Upper lobe of left lung (tissue), 4 donors: ENCODE measurements at regions not wholly inside any gene's neighbourhood (a gene's known extent, or its start where the extent isn't known, plus 50 kb on each side); places are given as distances from the start of the nearest gene placed in this dataset.

ENCODE experiments used
- EP300 ChIP-seq, 4 donors: sonication (generic); formaldehyde crosslinking; IDR thresholded peaks; one replicate each; pipeline ENCODE4 v1.5.1; 2017; ENCODE audit warnings: antibody characterized with exemption in 4 of 4, control low read depth in 2 of 4
- TF ChIP-seq, protein P1 (sequence below), 6 experiments: fragments of 450-650 bp in 4 of 6; fragments of 200-600 bp in 2 of 6; sonication (generic) in 2 of 6; IDR thresholded peaks; one replicate each; pipeline ENCODE4 v1.5.1; 2016 to 2019; ENCODE audit warnings: antibody characterized with exemption in 6 of 6

DNA sequence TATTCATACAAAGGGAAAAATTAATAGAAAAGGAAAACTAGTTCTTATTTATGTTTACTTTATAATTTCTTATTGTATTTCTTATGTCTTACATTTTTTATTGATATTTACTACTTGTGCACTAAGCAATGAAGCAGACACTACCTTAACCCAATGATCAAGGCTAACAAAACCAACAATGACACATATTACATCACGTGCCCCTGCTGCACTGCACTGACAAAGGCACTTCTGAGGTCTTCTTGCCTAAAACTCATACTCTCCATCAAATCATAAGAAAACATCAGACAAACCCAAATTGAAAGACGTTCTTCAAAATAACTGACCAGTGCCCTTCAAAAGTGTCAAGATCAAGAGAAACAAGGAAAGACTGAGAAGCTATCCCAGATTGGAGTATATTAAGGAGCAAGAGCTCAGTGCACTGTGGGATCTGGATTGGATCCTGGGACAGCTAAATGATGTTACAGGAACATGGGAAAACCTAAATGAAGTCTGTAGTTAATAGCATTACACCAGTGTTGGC lies 230.9 kb downstream of the AUH start:
- TF ChIP-seq, protein P1, sequence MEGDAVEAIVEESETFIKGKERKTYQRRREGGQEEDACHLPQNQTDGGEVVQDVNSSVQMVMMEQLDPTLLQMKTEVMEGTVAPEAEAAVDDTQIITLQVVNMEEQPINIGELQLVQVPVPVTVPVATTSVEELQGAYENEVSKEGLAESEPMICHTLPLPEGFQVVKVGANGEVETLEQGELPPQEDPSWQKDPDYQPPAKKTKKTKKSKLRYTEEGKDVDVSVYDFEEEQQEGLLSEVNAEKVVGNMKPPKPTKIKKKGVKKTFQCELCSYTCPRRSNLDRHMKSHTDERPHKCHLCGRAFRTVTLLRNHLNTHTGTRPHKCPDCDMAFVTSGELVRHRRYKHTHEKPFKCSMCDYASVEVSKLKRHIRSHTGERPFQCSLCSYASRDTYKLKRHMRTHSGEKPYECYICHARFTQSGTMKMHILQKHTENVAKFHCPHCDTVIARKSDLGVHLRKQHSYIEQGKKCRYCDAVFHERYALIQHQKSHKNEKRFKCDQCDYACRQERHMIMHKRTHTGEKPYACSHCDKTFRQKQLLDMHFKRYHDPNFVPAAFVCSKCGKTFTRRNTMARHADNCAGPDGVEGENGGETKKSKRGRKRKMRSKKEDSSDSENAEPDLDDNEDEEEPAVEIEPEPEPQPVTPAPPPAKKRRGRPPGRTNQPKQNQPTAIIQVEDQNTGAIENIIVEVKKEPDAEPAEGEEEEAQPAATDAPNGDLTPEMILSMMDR (IDR thresholded peaks at IDR 0.05), result no peak
- no peak for TF ChIP-seq EP300 (IDR thresholded peaks at IDR 0.05)
